KMS-11 (cell line): ENCODE measurements at regions not wholly inside any gene's neighbourhood (a gene's known extent, or its start where the extent isn't known, plus 50 kb on each side); places are given as distances from the start of the nearest gene placed in this dataset.

Experiments
- H2AFZ ChIP-seq: fragments of 200-600 bp; sonication (generic); 2 replicates; pipeline ENCODE4 v1.6.1; 2016; ENCODE audit warnings: antibody characterized with exemption, mixed run types, low read depth
- H3K27ac ChIP-seq: fragments of 200-600 bp; sonication (generic); 2 replicates; pipeline ENCODE4 v1.6.1; 2016; ENCODE audit warnings: mild to moderate bottlenecking, mixed run types
- H3K27me3 ChIP-seq: fragments of 200-600 bp; sonication (generic); 2 replicates; pipeline ENCODE4 v1.6.1; 2017; ENCODE audit warnings: mild to moderate bottlenecking, low read depth, mixed run types, moderate library complexity; ENCODE audit not compliant: insufficient read depth
- H3K36me3 ChIP-seq: fragments of 200-600 bp; sonication (generic); 2 replicates; pipeline ENCODE4 v1.6.1; 2017; ENCODE audit warnings: mild to moderate bottlenecking, mixed run types; ENCODE audit not compliant: insufficient read depth
- H3K4me1 ChIP-seq: fragments of 200-600 bp; sonication (generic); 2 replicates; pipeline ENCODE4 v1.6.1; 2016; ENCODE audit warnings: mild to moderate bottlenecking, low read depth, mixed run types; ENCODE audit not compliant: poor library complexity, severe bottlenecking
- H3K4me2 ChIP-seq: fragments of 200-600 bp; sonication (generic); 2 replicates; pipeline ENCODE4 v1.7.0; 2016; ENCODE audit warnings: mild to moderate bottlenecking, mixed run types
- H3K4me3 ChIP-seq: fragments of 200-600 bp; sonication (generic); IDR thresholded peaks from 2 replicates; pipeline ENCODE4 v1.6.1; 2017; ENCODE audit warnings: low read depth, low read length, mixed read lengths; ENCODE audit not compliant: insufficient read depth
- H3K79me2 ChIP-seq: fragments of 200-600 bp; sonication (generic); 2 replicates; pipeline ENCODE4 v1.6.1; 2016; ENCODE audit warnings: low read depth, mixed run types; ENCODE audit not compliant: insufficient read depth
- H3K9ac ChIP-seq: fragments of 200-600 bp; sonication (generic); 2 replicates; pipeline ENCODE4 v1.6.1; 2016; ENCODE audit warnings: mild to moderate bottlenecking, mixed run types
- H4K20me1 ChIP-seq: fragments of 200-600 bp; sonication (generic); 2 replicates; pipeline ENCODE4 v1.6.1; 2016; ENCODE audit warnings: mild to moderate bottlenecking, mixed run types; ENCODE audit not compliant: insufficient read depth
- CTCF ChIP-seq: fragments of 200-600 bp; sonication (generic); conservative IDR thresholded peaks from 2 replicates; pipeline ENCODE4 v1.6.1; 2017; ENCODE audit warnings: low read depth, mild to moderate bottlenecking, antibody characterized with exemption, low read length, moderate library complexity, mixed read lengths

DNA sequence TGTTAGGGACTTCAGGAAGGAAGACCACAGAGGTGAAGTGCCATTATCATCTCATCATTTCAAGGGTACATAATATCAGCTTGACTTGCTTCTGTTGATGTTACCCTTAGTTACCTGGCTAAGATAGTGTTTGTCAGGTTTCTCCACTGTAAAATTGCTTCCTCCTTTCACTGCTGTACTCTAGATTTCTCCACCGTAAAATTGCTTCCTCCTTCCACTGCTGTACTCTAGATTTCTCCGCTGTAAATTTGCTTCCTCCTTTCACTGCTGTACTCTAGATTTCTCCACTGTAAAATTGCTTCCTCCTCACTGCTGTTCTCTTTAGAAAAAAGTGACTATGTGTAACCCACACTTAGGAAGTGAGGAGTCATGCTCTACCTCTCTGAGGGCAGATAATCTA is 1460.3 kb downstream of the SUCLG1 start:
- Histone ChIP-seq H3K4me3 (no peak overlapping the region), H3K4me2 (no peak overlapping the region), H3K36me3 (no peaks in the 10 kb centered on the region), H2AFZ (no peak overlapping the region), H3K27ac (no peak overlapping the region), H3K79me2 (no peaks in the 10 kb centered on the region), H3K27me3 (no peaks in the 10 kb centered on the region), H3K9ac (no peak overlapping the region), H3K4me1 (no peaks in the 10 kb centered on the region), H4K20me1 (no peaks in the 10 kb centered on the region)
- TF ChIP-seq CTCF = no peak

DNA sequence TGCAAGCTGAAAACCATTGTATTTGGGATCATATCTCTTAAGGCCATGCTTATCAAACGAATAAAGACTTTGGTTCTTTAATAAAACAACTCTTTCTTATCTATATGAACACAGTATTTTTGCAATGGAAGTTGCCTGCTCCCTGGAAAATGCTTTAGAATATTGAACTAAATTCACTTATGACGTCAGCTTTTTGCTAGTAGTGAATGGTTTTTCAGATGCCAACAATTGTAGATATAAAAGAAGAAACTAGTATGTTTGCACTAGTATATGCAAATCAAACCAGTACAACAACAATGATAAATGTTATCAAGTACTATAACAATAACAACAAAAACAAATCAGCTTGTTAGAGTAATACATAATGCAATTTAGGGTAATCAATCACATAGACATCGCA is 1462.9 kb downstream of the SUCLG1 start:
- Histone ChIP-seq H3K4me2 (no peak overlapping the region), H3K27ac (no peak overlapping the region), H3K9ac (no peak overlapping the region), H3K79me2 (no peaks in the 10 kb centered on the region), H4K20me1 (no peaks in the 10 kb centered on the region), H3K4me1 (no peaks in the 10 kb centered on the region), H3K27me3 (no peaks in the 10 kb centered on the region), H2AFZ (no peak overlapping the region), H3K4me3 (no peak overlapping the region), H3K36me3 (no peaks in the 10 kb centered on the region)
- no peak for TF ChIP-seq CTCF

DNA sequence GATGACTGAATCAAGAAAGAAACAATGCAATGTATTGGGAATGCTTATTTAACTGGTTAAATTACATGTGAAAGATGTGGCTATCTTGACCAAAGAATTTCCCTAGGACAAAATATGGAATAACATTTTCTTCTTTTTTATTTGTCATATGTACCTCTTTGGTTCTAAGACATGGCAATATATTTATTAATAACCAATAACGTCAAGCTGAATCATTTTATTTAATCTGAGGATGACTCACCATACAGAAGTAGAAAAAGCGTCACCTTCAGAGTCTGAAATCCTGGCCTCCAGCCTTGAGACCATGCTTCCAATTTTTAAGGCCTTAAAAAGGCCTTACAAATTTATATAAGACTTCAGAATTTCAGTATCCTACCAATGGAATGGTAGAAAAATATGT is 1464.9 kb downstream of the SUCLG1 start:
- Histone ChIP-seq H4K20me1 (no peaks in the 10 kb centered on the region), H2AFZ (no peak overlapping the region), H3K4me3 (no peak overlapping the region), H3K27ac (no peak overlapping the region), H3K4me1 (no peaks in the 10 kb centered on the region), H3K36me3 (no peaks in the 10 kb centered on the region), H3K4me2 (no peak overlapping the region), H3K79me2 (no peaks in the 10 kb centered on the region), H3K9ac (no peak overlapping the region), H3K27me3 (no peaks in the 10 kb centered on the region)
- no peak for TF ChIP-seq CTCF

DNA sequence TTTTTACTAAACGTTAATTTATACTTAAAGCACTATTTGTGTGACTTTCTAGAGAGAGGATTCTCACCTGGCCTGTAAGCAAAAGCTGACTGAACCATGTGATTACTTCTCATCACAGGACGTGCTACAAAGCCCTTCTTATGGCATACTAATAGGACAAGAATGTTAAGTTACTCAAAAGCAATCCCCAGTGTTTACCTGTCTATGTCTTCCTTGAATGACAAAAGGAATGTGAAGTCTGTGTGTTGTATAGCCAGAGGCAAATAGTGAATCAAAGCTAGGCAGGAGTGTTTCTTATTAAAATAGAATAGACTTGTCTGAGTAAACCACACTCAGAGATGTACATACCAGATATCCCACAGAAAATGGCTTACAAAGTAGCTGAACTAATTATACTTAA is 1465.5 kb downstream of the SUCLG1 start:
- H2AFZ ChIP-seq = no peak overlapping the region
- H3K27me3 ChIP-seq = no peaks in the 10 kb centered on the region
- no peak overlapping the region for H3K27ac ChIP-seq

More for the DNA sequence above, 1465.5 kb downstream of the SUCLG1 start:
- Histone ChIP-seq H3K9ac (no peak overlapping the region), H3K4me1 (no peaks in the 10 kb centered on the region), H3K79me2 (no peaks in the 10 kb centered on the region), H4K20me1 (no peaks in the 10 kb centered on the region), H3K36me3 (no peaks in the 10 kb centered on the region), H3K4me2 (no peak overlapping the region), H3K4me3 (no peak overlapping the region)
- no peak for TF ChIP-seq CTCF
